IMR-90 (cell line): ENCODE measurements at regions not wholly inside any gene's neighbourhood (a gene's known extent, or its start where the extent isn't known, plus 50 kb on each side); places are given as distances from the start of the nearest gene placed in this dataset.

Source experiments
- ATAC-seq: fragments of 200-7000 bp; cut with Tn5 transposase; 2 replicates; pipeline ENCODE4 v1.9.1; 2020; ENCODE audit warnings: low read depth, mild to moderate bottlenecking, moderate library complexity
- BruUV-seq: library from RNA; stranded (reverse); fragments of 400-500 nt; replicated peaks from 2 replicates; lab custom pipeline; 2021; lab: Mats Ljungman, UMichigan
- CTCF ChIA-PET: fragments of 300-600 bp; formaldehyde crosslinking; extraction: SDS; loops from one replicate; lab custom pipeline; 2021; ENCODE audit warnings: antibody characterized with exemption; lab: Yijun Ruan, JAX
- POLR2A ChIA-PET: fragments of 300-600 bp; sonication (Branson Sonifier 250); formaldehyde crosslinking; loops from one replicate; lab custom pipeline; 2022; ENCODE audit warnings: antibody characterized with exemption; ENCODE audit not compliant: unreplicated experiment; lab: Charles Lee
- DNase-seq: peaks from one replicate; pipeline ENCODE4 v3.0.0; 2013
- H2AFZ ChIP-seq: replicated peaks from 2 replicates; pipeline ENCODE3; 2013; ENCODE audit warnings: low read length, mild to moderate bottlenecking; ENCODE audit not compliant: poor library complexity
- H2AK5ac ChIP-seq: 2 replicates; pipeline ENCODE4 v1.6.1; 2013; ENCODE audit warnings: low read depth, low read length, inconsistent platforms
- H2AK9ac ChIP-seq: replicated peaks from 2 replicates; pipeline ENCODE3; 2013; ENCODE audit warnings: mild to moderate bottlenecking, low read depth, low read length, moderate library complexity; ENCODE audit not compliant: poor library complexity
- H2BK120ac ChIP-seq: 2 replicates; pipeline ENCODE4 v1.6.1; 2013; ENCODE audit warnings: low read depth, low read length, inconsistent platforms
- H2BK15ac ChIP-seq: 3 replicates; pipeline ENCODE4 v1.6.1; 2013; ENCODE audit warnings: low read depth, low read length, inconsistent platforms
- H2BK20ac ChIP-seq: 2 replicates; pipeline ENCODE4 v1.6.1; 2013; ENCODE audit warnings: low read depth, mild to moderate bottlenecking, inconsistent platforms, low read length, moderate library complexity
- H2BK5ac ChIP-seq: 2 replicates; pipeline ENCODE4 v1.6.1; 2013; ENCODE audit warnings: mild to moderate bottlenecking, low read depth, low read length, inconsistent platforms; ENCODE audit not compliant: poor library complexity, severe bottlenecking
- H3K14ac ChIP-seq: replicated peaks from 2 replicates; pipeline ENCODE4 v1.6.1; 2013; ENCODE audit warnings: low read depth, low read length, inconsistent platforms
- H3K18ac ChIP-seq: 2 replicates; pipeline ENCODE4 v1.6.1; 2013; ENCODE audit warnings: low read depth, low read length, control low read depth
- H3K23ac ChIP-seq: 2 replicates; pipeline ENCODE4 v1.6.1; 2013; ENCODE audit warnings: low read depth, low read length, inconsistent platforms
- H3K27ac ChIP-seq: 2 replicates; pipeline ENCODE4 v1.5.1; 2013; ENCODE audit warnings: mild to moderate bottlenecking, control low read depth, low read length; ENCODE audit not compliant: insufficient read depth
- H3K27me3 ChIP-seq: 2 replicates; pipeline ENCODE4 v1.6.1; 2013; ENCODE audit warnings: low read length; ENCODE audit not compliant: control insufficient read depth, insufficient read depth
- H3K36me3 ChIP-seq: 2 replicates; pipeline ENCODE4 v1.6.1; 2013; ENCODE audit warnings: low read length, mixed read lengths; ENCODE audit not compliant: control insufficient read depth, insufficient read depth
- H3K4ac ChIP-seq: 2 replicates; pipeline ENCODE4 v1.6.1; 2013; ENCODE audit warnings: low read depth, low read length, inconsistent platforms
- H3K4me1 ChIP-seq: 2 replicates; pipeline ENCODE4 v1.6.1; 2013; ENCODE audit warnings: low read length, mixed read lengths; ENCODE audit not compliant: control insufficient read depth, insufficient read depth
- H3K4me2 ChIP-seq: 2 replicates; pipeline ENCODE4 v1.6.1; 2013; ENCODE audit warnings: low read depth, mild to moderate bottlenecking, control low read depth, low read length, moderate library complexity
- H3K4me3 ChIP-seq: 2 replicates; pipeline ENCODE4 v1.5.1; 2013; ENCODE audit warnings: low read depth, mild to moderate bottlenecking, control low read depth, low read length, moderate library complexity; ENCODE audit not compliant: insufficient read depth
- H3K56ac ChIP-seq: 2 replicates; pipeline ENCODE4 v1.6.1; 2013; ENCODE audit warnings: low read length, inconsistent platforms; ENCODE audit not compliant: insufficient read depth; ENCODE audit errors: extremely low read depth
- H3K79me1 ChIP-seq, 2 experiments: 2 replicates each; pipeline ENCODE4 v1.6.1; 2013; ENCODE audit warnings: low read length in 2 of 2, inconsistent platforms in 1 of 2, low read depth in 1 of 2
- H3K9ac ChIP-seq: 2 replicates; pipeline ENCODE4 v1.6.1; 2013; ENCODE audit warnings: low read depth, low read length, control low read depth
- H3K9me1 ChIP-seq: 2 replicates; pipeline ENCODE4 v1.6.1; 2013; ENCODE audit warnings: low read length, inconsistent platforms; ENCODE audit not compliant: insufficient read depth
- H3K9me3 ChIP-seq: 2 replicates; pipeline ENCODE4 v1.6.1; 2013; ENCODE audit warnings: low read length; ENCODE audit not compliant: control insufficient read depth, insufficient read depth
- H4K20me1 ChIP-seq: 2 replicates; pipeline ENCODE4 v1.6.1; 2013; ENCODE audit warnings: low read length, inconsistent platforms; ENCODE audit not compliant: insufficient read depth
- H4K5ac ChIP-seq: 2 replicates; pipeline ENCODE4 v1.6.1; 2013; ENCODE audit warnings: mild to moderate bottlenecking, low read depth, low read length, control low read depth
- H4K8ac ChIP-seq, 2 experiments: 2 replicates each; pipeline ENCODE4 v1.6.1; 2013; ENCODE audit warnings: low read depth in 2 of 2, low read length in 2 of 2, control low read depth in 1 of 2, inconsistent platforms in 1 of 2
- H4K91ac ChIP-seq: 2 replicates; pipeline ENCODE4 v1.6.1; 2013; ENCODE audit warnings: low read depth, low read length, inconsistent platforms; ENCODE audit not compliant: insufficient read depth
- BHLHE40 ChIP-seq: fragments of 150-350 bp; IDR thresholded peaks from 2 replicates; pipeline ENCODE4 v1.6.1; 2016; ENCODE audit warnings: mild to moderate bottlenecking, low read depth, low read length
- CHD1 ChIP-seq: IDR thresholded peaks from 2 replicates; pipeline ENCODE4 v1.6.1; 2012; ENCODE audit warnings: low read depth, low read length, improper control_type of control experiment
- MAFK ChIP-seq: IDR thresholded peaks from 2 replicates; pipeline ENCODE4 v1.6.1; 2012; ENCODE audit warnings: low read depth, low read length, improper control_type of control experiment
- MXI1 ChIP-seq: IDR thresholded peaks from 2 replicates; pipeline ENCODE4 v1.6.1; 2012; ENCODE audit warnings: low read depth, mild to moderate bottlenecking, low read length, moderate library complexity, borderline replicate concordance
- NFE2L2 ChIP-seq: fragments of 150-350 bp; IDR thresholded peaks from 2 replicates; pipeline ENCODE4 v1.6.1; 2016; ENCODE audit warnings: low read depth, mild to moderate bottlenecking, low read length
- RFX5 ChIP-seq: IDR thresholded peaks from 2 replicates; pipeline ENCODE4 v1.8.0; 2012; ENCODE audit warnings: low read depth, mild to moderate bottlenecking, low read length, moderate library complexity
- SMC3 ChIP-seq: fragments of 150-350 bp; IDR thresholded peaks from 2 replicates; pipeline ENCODE4 v1.6.1; 2016; ENCODE audit warnings: low read depth, mild to moderate bottlenecking, antibody characterized with exemption, low read length, moderate library complexity
- USF2 ChIP-seq: fragments of 150-350 bp; IDR thresholded peaks from 2 replicates; pipeline ENCODE4 v1.6.1; 2017; ENCODE audit warnings: mild to moderate bottlenecking, antibody characterized with exemption, low read length, low read depth
- WGBS, 2 experiments: methylation state at CpG; one replicate each; pipeline versions ENCODE4 v1.1.5 to v1.1.7; 2013; ENCODE audit warnings: missing lambda C conversion rate in 2 of 2; ENCODE audit not compliant: insufficient read length in 1 of 2; ENCODE audit errors: extremely low coverage in 2 of 2; 5-methylcytosine and 5-hydroxymethylcytosine counted together
- dilution Hi-C: fragments of 300-500 bp; cut with HindIII; formaldehyde crosslinking; loops from one replicate; pipeline ENCODE4 v1.14.3; 2018; ENCODE audit warnings: low sequenced_read_pairs; ENCODE audit not compliant: unreplicated experiment
- in situ Hi-C: fragments of 300-500 bp; cut with MboI; formaldehyde crosslinking; loops from 3 replicates; pipeline ENCODE4 v1.14.3; 2019; ENCODE audit warnings: low sequenced_read_pairs, inconsistent platforms, mixed read lengths
- intact Hi-C: fragments of 100-400 bp; cut with micrococcal nuclease; formaldehyde crosslinking; loops from 2 replicates; pipeline ENCODE4 v1.10.0; 2022
- TF ChIP-seq, protein P1 (sequence below): conservative IDR thresholded peaks from 2 replicates; pipeline ENCODE4 v1.5.1; 2012; ENCODE audit warnings: mild to moderate bottlenecking, low read depth, low read length, improper control_type of control experiment
- TF ChIP-seq, protein P2 (sequence below): fragments of 150-350 bp; IDR thresholded peaks from 2 replicates; pipeline ENCODE4 v1.6.1; 2016; ENCODE audit warnings: low read depth, mild to moderate bottlenecking, low read length, moderate library complexity, borderline replicate concordance

GRCh38 chr2:14909795-14910194 is 277.3 kb downstream of the LRATD1 start:
- BruUV-seq = no TSS peak

More at GRCh38 chr2:14909795-14910194, 277.3 kb downstream of the LRATD1 start:
- no peak overlapping the region for H2BK120ac ChIP-seq
- H4K5ac ChIP-seq = no peak overlapping the region
- no peak overlapping the region for H2AK5ac ChIP-seq
- H3K4ac ChIP-seq = no peak overlapping the region
- no peak overlapping the region for H4K91ac ChIP-seq
- in situ Hi-C loops (no loop called here), dilution Hi-C loops (no loop called here), intact Hi-C loops (no loop called here)
- no peaks in the 10 kb centered on the region for H3K79me1 ChIP-seq
- H3K18ac ChIP-seq = no peak overlapping the region
- H3K9me3 ChIP-seq = peaks cover 14% of the 10 kb centered on the region
- H3K4me1 ChIP-seq = no peaks in the 10 kb centered on the region
- no peak overlapping the region for H3K56ac ChIP-seq
- WGBS, 2 experiments = no CpG with 5 or more reads among the region's 4 CpGs
- H3K23ac ChIP-seq = no peak overlapping the region
- no peak overlapping the region for H3K4me2 ChIP-seq
- H3K36me3 ChIP-seq = no peaks in the 10 kb centered on the region
- H4K20me1 ChIP-seq = no peaks in the 10 kb centered on the region
- no peak overlapping the region for H2AFZ ChIP-seq
- no peak overlapping the region for H2AK9ac ChIP-seq
- no peak overlapping the region for H2BK15ac ChIP-seq
- no peak overlapping the region for H3K9ac ChIP-seq
- TF ChIP-seq MAFK (no peak), BHLHE40 (no peak), RFX5 (no peak), USF2 (no peak), MXI1 (no peak), NFE2L2 (no peak), CHD1 (no peak), SMC3 (no peak)
- TF ChIP-seq, protein P1, sequence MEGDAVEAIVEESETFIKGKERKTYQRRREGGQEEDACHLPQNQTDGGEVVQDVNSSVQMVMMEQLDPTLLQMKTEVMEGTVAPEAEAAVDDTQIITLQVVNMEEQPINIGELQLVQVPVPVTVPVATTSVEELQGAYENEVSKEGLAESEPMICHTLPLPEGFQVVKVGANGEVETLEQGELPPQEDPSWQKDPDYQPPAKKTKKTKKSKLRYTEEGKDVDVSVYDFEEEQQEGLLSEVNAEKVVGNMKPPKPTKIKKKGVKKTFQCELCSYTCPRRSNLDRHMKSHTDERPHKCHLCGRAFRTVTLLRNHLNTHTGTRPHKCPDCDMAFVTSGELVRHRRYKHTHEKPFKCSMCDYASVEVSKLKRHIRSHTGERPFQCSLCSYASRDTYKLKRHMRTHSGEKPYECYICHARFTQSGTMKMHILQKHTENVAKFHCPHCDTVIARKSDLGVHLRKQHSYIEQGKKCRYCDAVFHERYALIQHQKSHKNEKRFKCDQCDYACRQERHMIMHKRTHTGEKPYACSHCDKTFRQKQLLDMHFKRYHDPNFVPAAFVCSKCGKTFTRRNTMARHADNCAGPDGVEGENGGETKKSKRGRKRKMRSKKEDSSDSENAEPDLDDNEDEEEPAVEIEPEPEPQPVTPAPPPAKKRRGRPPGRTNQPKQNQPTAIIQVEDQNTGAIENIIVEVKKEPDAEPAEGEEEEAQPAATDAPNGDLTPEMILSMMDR = no peak
- TF ChIP-seq, protein P2, sequence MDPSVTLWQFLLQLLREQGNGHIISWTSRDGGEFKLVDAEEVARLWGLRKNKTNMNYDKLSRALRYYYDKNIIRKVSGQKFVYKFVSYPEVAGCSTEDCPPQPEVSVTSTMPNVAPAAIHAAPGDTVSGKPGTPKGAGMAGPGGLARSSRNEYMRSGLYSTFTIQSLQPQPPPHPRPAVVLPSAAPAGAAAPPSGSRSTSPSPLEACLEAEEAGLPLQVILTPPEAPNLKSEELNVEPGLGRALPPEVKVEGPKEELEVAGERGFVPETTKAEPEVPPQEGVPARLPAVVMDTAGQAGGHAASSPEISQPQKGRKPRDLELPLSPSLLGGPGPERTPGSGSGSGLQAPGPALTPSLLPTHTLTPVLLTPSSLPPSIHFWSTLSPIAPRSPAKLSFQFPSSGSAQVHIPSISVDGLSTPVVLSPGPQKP = no peak
- DNase-seq (no peak), ATAC-seq (no peak)
- POLR2A ChIA-PET = no interaction called here
- no peaks in the 10 kb centered on the region for H3K9me1 ChIP-seq
- H2BK5ac ChIP-seq = no peak overlapping the region
- no peak overlapping the region for H3K14ac ChIP-seq
- H3K4me3 ChIP-seq = no peak overlapping the region
- no peak overlapping the region for H4K8ac ChIP-seq
- CTCF ChIA-PET = no interaction called here
- H3K27ac ChIP-seq = no peak overlapping the region
- H2BK20ac ChIP-seq = no peak overlapping the region
- no peaks in the 10 kb centered on the region for H3K27me3 ChIP-seq
